ENCODE measurements at regions not wholly inside any gene's neighbourhood (a gene's known extent, or its start where the extent isn't known, plus 50 kb on each side); places are given as distances from the start of the nearest gene placed in this dataset.

DNA sequence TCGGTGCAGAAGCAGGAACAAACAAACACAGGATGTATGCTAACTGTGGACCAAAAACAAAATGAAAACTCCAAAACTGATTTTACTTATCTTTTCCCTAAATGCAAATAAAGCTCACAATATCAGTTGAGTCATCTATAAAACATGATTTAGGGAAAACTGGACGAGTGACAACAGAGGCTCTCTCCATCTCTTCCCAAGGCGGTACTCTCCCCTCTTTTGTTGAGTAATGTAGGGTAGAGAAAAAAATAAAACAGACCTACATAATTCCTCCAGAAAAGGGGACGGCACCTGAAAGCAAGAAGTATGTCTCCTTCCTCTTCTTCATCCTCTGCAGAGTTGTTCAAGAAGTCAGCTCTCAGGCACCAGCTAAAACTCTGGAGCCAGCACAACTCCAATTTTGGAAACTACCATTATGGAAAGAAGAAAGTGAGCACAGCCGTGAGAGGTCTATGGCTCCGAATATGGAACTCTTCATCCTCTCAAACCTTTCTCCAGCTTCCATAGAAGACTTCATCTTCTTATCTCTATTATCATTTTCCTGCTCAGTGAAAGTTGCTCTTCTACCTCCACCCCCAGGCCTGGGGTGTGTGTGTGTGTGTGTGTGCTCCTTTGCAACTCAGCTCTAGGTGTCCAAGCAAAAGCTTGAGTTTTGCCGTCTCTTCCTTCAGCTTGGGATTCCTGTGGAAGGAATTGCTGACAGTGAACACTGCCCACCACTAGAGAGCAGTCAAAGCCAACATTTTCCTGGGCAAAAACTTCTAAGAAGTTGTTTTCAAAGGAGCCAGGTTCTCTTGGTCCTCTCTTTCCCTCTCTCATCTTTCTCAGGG is 155.4 kb downstream of the DIO2 start:
- H3K9ac ChIP-seq (ENCODE audit: insufficient read depth, low read length), result no peak overlapping the region
- no peaks in the 10 kb centered on the region for H3K9me3 ChIP-seq (ENCODE audit: control insufficient read depth, insufficient read depth, low read depth, low read length)
- TF ChIP-seq, protein P1, sequence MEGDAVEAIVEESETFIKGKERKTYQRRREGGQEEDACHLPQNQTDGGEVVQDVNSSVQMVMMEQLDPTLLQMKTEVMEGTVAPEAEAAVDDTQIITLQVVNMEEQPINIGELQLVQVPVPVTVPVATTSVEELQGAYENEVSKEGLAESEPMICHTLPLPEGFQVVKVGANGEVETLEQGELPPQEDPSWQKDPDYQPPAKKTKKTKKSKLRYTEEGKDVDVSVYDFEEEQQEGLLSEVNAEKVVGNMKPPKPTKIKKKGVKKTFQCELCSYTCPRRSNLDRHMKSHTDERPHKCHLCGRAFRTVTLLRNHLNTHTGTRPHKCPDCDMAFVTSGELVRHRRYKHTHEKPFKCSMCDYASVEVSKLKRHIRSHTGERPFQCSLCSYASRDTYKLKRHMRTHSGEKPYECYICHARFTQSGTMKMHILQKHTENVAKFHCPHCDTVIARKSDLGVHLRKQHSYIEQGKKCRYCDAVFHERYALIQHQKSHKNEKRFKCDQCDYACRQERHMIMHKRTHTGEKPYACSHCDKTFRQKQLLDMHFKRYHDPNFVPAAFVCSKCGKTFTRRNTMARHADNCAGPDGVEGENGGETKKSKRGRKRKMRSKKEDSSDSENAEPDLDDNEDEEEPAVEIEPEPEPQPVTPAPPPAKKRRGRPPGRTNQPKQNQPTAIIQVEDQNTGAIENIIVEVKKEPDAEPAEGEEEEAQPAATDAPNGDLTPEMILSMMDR (conservative IDR thresholded peaks at IDR 0.05 in 1 of 2, IDR thresholded peaks at IDR 0.05 in 1 of 2; ENCODE audit: low read depth in 1 of 2, low read length in 2 of 2), result peak; percentile 86
- no peak for TF ChIP-seq EZH2 (IDR thresholded peaks at IDR 0.05; ENCODE audit: low read length, missing control alignments)
- H3K27me3 ChIP-seq (ENCODE audit: control insufficient read depth, insufficient read depth, low read length), result no peaks in the 10 kb centered on the region
- no peaks in the 10 kb centered on the region for H4K20me1 ChIP-seq (ENCODE audit: control insufficient read depth, extremely low read depth, insufficient read depth, low read length)
- H3K4me2 ChIP-seq (ENCODE audit: extremely low read depth, insufficient read depth, low read length), result no peak overlapping the region
- no peak overlapping the region for H3K27ac ChIP-seq (ENCODE audit: insufficient read depth, low read length)
- no peaks in the 10 kb centered on the region for H3K36me3 ChIP-seq (ENCODE audit: control insufficient read depth, insufficient read depth, low read length)
- H2AFZ ChIP-seq (ENCODE audit: low read length), result peak overlapping the region; percentile 27
- no peaks in the 10 kb centered on the region for H3K79me2 ChIP-seq (ENCODE audit: control insufficient read depth, insufficient read depth, low read length)
- no peak overlapping the region for H3K4me3 ChIP-seq (replicated peaks in 1 of 4; ENCODE audit: control extremely low read depth in 1 of 4, insufficient read depth in 1 of 4, low read depth in 3 of 4, low read length in 4 of 4)
- no peaks in the 10 kb centered on the region for H3K4me1 ChIP-seq (ENCODE audit: control insufficient read depth, extremely low read depth, insufficient read depth, low read length)
- peak; percentile 62 to 70 for DNase-seq (ENCODE audit: low read depth in 2 of 2)

DNA sequence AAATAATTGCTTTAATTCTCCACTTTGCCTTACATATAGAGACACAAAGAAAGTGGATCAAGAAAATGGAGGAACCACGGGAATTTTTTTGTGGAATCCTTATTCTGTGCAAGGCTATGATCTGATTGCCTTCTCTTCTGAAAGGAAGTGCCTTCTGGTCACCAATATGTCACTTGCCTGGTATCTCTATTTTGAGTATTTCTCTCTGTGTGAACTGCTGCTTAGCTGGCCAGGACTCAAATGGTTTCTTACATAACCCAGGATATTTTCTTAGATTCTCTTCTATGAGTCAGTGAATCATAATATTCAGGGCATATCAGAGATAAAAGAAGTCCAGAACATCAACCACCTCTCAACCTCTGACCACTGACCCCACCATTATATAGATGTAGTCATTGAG is 156.1 kb downstream of the DIO2 start:
- peak in 1 of 2 donors; percentile 42 for DNase-seq (ENCODE audit: low read depth in 2 of 2)
- H3K4me2 ChIP-seq (ENCODE audit: extremely low read depth, insufficient read depth, low read length), result no peak overlapping the region
- TF ChIP-seq EZH2 (IDR thresholded peaks at IDR 0.05; ENCODE audit: low read length, missing control alignments), result no peak
- TF ChIP-seq, protein P1 (conservative IDR thresholded peaks at IDR 0.05 in 1 of 2, IDR thresholded peaks at IDR 0.05 in 1 of 2; ENCODE audit: low read depth in 1 of 2, low read length in 2 of 2), result no peak

DNA sequence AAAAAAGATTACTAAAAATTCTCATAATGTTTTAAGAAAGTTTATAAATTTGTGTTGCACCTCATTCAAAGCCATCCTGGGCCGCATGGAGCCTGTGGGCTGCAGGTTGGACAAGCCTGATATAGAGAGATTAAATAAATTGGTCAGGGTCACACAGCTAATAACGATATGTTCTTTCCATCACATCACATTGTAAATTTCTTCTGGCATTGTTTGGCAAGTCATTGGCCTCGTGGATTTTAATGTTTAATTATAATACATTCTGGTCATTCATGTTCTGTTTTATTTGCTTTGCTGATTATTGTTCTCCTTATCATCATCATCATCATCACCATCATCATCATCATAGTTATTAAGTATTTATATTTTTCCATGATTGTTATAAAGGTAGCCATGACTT is 157.3 kb downstream of the DIO2 start:
- no peak for TF ChIP-seq EZH2 (IDR thresholded peaks at IDR 0.05; ENCODE audit: low read length, missing control alignments)
- no peak overlapping the region for H3K4me3 ChIP-seq (replicated peaks in 1 of 4; ENCODE audit: control extremely low read depth in 1 of 4, insufficient read depth in 1 of 4, low read depth in 3 of 4, low read length in 4 of 4)
- H3K79me2 ChIP-seq (ENCODE audit: control insufficient read depth, insufficient read depth, low read length), result no peaks in the 10 kb centered on the region
- H4K20me1 ChIP-seq (ENCODE audit: control insufficient read depth, extremely low read depth, insufficient read depth, low read length), result no peaks in the 10 kb centered on the region
- no peaks in the 10 kb centered on the region for H3K4me1 ChIP-seq (ENCODE audit: control insufficient read depth, extremely low read depth, insufficient read depth, low read length)
- no peaks in the 10 kb centered on the region for H3K9me3 ChIP-seq (ENCODE audit: control insufficient read depth, insufficient read depth, low read depth, low read length)
- no peak overlapping the region for H2AFZ ChIP-seq (ENCODE audit: low read length)
- no peak overlapping the region for H3K27ac ChIP-seq (ENCODE audit: insufficient read depth, low read length)
- no peak overlapping the region for H3K4me2 ChIP-seq (ENCODE audit: extremely low read depth, insufficient read depth, low read length)
- no peaks in the 10 kb centered on the region for H3K36me3 ChIP-seq (ENCODE audit: control insufficient read depth, insufficient read depth, low read length)
- no peaks in the 10 kb centered on the region for H3K27me3 ChIP-seq (ENCODE audit: control insufficient read depth, insufficient read depth, low read length)
- no peak for DNase-seq (ENCODE audit: low read depth in 2 of 2)
- H3K9ac ChIP-seq (ENCODE audit: insufficient read depth, low read length), result no peak overlapping the region

More for the DNA sequence above, 156.1 kb downstream of the DIO2 start:
- Histone ChIP-seq H3K4me3 (replicated peaks in 1 of 4; ENCODE audit: control extremely low read depth in 1 of 4, insufficient read depth in 1 of 4, low read depth in 3 of 4, low read length in 4 of 4) (no peak overlapping the region), H3K9me3 (ENCODE audit: control insufficient read depth, insufficient read depth, low read depth, low read length) (no peaks in the 10 kb centered on the region), H3K27ac (ENCODE audit: insufficient read depth, low read length) (no peak overlapping the region), H3K9ac (ENCODE audit: insufficient read depth, low read length) (no peak overlapping the region), H3K79me2 (ENCODE audit: control insufficient read depth, insufficient read depth, low read length) (no peaks in the 10 kb centered on the region), H3K4me1 (ENCODE audit: control insufficient read depth, extremely low read depth, insufficient read depth, low read length) (no peaks in the 10 kb centered on the region), H2AFZ (ENCODE audit: low read length) (no peak overlapping the region), H4K20me1 (ENCODE audit: control insufficient read depth, extremely low read depth, insufficient read depth, low read length) (no peaks in the 10 kb centered on the region), H3K36me3 (ENCODE audit: control insufficient read depth, insufficient read depth, low read length) (no peaks in the 10 kb centered on the region), H3K27me3 (ENCODE audit: control insufficient read depth, insufficient read depth, low read length) (no peaks in the 10 kb centered on the region)

Measured in fibroblast of lung (primary cell).